ENCODE measurements at regions not wholly inside any gene's neighbourhood (a gene's known extent, or its start where the extent isn't known, plus 50 kb on each side); places are given as distances from the start of the nearest gene placed in this dataset.

DNA sequence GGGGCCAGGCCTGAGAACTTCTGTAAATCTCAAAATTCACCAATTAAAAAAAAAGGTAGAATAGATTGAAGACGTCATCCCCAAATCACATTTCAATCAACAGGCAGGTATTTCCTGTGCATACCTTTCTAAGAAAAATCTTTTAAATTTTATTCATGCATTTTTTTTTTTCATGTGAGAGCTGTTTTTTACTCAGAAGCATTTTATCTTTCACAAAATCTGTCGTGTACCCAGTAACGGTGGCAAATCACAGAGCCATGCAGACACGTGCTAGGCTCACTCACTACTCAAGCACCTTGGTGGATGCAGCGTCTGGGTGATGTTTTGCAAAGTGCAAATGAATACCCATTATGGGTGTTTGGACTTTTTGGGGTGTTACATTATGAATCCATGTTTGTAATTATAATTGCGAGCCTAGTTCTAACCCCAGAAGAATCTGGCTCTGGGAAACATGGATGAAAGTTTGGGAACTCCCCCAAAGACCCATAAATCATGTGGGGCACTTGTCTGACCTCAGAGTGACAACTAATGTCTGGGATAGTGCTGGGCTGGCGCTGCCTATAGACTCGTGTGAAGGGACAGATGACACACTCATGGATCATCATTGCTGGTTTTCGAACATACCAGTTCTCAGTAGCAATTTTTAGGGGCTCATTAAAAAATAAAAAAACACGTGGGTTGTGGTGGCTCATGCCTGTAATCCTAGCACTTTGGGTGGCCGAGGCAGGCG is 335.2 kb downstream of the LPIN1 start:
- TF ChIP-seq, protein P1, sequence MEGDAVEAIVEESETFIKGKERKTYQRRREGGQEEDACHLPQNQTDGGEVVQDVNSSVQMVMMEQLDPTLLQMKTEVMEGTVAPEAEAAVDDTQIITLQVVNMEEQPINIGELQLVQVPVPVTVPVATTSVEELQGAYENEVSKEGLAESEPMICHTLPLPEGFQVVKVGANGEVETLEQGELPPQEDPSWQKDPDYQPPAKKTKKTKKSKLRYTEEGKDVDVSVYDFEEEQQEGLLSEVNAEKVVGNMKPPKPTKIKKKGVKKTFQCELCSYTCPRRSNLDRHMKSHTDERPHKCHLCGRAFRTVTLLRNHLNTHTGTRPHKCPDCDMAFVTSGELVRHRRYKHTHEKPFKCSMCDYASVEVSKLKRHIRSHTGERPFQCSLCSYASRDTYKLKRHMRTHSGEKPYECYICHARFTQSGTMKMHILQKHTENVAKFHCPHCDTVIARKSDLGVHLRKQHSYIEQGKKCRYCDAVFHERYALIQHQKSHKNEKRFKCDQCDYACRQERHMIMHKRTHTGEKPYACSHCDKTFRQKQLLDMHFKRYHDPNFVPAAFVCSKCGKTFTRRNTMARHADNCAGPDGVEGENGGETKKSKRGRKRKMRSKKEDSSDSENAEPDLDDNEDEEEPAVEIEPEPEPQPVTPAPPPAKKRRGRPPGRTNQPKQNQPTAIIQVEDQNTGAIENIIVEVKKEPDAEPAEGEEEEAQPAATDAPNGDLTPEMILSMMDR (IDR thresholded peaks at IDR 0.05; ENCODE audit: low read depth, low read length): no peak
- H3K4me3 ChIP-seq (replicated peaks in 1 of 2; ENCODE audit: low read depth in 2 of 2, low read length in 2 of 2): no peak overlapping the region
- DNase-seq (ENCODE audit: low read depth in 2 of 2): no peak

DNA sequence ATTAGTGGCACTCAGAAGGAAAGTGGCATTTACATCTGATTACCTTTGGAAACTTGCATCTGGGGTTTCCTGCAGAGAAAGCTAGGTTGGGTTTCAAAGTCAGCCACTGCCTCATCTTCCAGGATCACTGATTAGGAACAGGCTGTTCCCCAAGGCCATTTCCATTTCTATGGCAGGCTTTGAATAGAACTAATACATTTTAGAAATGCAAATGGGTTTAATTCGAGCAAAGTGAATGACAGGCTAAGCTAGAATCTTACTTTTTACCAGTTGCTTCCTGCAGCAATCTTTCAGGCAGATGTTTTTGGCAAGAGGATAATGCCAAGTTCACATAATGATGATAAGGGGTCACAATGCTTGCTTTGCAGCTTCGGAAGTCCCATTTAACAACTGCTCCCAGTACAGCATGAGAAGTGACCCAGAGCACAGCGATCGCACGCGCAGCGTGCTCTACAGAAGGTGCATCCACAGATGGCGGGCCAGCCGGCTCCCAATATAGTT is 336.7 kb downstream of the LPIN1 start:
- TF ChIP-seq, protein P1 (IDR thresholded peaks at IDR 0.05; ENCODE audit: low read depth, low read length): no peak
- DNase-seq (ENCODE audit: low read depth in 2 of 2): no peak
- no peak overlapping the region for H3K4me3 ChIP-seq (replicated peaks in 1 of 2; ENCODE audit: low read depth in 2 of 2, low read length in 2 of 2)

DNA sequence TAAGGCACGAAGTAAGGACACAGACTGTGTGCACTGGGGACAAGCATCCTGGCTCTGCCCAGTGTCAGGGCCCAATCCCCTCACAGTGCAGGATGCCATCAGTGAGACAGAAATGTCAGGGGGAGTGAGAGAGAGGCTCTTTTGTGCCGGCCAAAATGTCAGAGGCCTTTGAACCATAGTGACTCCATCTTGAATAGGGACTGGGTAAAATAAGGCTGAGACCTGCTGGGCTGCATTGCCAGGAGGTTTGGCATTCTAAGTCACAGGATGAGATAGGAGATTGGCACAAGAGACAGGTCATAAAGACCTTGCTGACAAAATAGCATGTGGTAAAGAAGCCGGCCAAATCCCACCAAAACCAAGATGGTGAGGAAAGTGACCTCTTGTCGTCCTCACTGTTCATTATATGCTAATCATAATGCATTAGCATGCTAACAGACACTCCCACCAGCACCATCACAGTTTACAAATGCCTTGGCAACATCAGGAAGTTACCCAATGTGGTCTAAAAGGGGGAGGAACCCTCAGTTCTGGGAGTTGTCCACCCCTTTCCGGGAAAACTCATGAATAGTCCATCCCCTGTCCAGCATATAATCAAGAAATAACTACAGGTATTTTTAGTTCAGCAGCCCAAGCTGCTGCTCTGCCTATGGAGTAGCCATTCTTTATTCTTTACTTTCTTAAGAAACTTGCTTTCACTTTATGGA is 337.4 kb downstream of the LPIN1 start:
- TF ChIP-seq, protein P1 (IDR thresholded peaks at IDR 0.05; ENCODE audit: low read depth, low read length): no peak
- H3K4me3 ChIP-seq (replicated peaks in 1 of 2; ENCODE audit: low read depth in 2 of 2, low read length in 2 of 2): no peak overlapping the region
- DNase-seq (ENCODE audit: low read depth in 2 of 2): peak; percentile 11 to 35

DNA sequence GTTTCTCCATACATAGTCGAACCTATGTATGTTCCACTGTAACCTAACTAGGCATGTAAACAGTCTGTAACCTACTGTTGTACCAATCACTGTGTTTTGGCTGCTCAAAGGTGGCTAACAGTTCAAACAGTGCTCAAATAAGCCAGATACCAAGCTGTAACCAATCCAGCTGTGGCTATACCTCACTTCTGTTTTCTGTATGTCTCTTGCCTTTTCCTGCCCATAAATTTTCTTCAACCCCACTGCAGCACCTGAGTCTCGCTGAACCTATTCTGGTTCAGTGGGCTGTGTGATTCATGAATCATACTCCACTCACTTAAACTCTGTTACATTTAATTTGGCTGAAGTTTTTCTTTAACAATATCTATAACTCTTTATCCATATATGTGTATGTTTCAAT is 340.7 kb downstream of the LPIN1 start:
- no peak for DNase-seq (ENCODE audit: low read depth in 2 of 2)
- no peak overlapping the region for H3K4me3 ChIP-seq (replicated peaks in 1 of 2; ENCODE audit: low read depth in 2 of 2, low read length in 2 of 2)
- TF ChIP-seq, protein P1 (IDR thresholded peaks at IDR 0.05; ENCODE audit: low read depth, low read length): no peak

DNA sequence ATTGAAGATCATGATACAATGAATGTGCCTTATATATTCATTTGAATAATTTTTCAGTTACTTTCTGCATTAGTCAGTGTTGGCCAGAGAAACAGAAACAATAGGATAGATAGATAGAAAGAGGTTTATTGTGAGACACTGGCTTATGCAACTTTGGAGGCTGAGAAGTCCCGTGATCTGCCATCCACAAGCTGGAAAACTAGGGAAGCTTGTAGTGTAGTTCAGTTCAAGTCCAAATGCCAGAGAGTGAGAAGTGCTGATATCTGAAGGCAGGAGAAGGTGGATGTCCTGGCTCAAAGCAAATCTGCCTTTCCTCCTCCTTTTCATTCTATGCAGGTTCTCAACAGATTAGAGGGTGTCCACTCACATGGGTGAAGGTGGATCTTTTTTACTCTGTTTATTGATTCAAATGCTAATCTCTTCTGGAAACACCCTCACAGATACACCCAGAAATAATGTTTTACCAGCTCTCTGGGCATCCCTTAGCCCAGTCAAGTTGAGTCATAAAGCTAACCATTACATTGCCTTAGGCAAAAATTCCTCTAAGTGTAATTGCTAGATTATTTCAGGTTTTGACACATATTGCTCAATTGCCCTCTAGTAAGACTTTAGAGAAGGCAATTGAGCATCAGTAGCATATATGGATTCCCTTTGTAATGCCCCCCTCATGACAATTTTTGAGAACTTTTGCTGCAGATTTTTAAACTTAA is 341.4 kb downstream of the LPIN1 start:
- no peak overlapping the region for H3K4me3 ChIP-seq (replicated peaks in 1 of 2; ENCODE audit: low read depth in 2 of 2, low read length in 2 of 2)
- peak in 1 of 2 donors; percentile 18 for DNase-seq (ENCODE audit: low read depth in 2 of 2)
- TF ChIP-seq, protein P1 (IDR thresholded peaks at IDR 0.05; ENCODE audit: low read depth, low read length): no peak

DNA sequence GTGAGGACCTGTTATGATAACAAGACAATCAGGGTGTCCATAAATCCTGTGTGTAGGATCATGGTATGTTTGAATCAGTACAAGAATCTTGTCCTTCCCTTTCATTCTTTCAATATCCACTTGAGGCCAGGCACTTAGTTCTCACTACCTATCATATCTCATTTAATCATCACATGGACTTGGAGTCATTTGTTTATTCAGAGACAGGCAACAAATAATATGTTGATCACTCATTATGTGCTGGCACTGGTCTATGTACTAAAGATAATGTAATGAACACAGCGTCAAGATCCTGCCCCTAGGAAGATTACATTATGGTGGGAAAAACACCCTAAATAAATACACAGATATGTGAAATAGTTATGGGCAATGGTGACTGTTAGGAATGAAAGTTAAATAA is 342.6 kb downstream of the LPIN1 start:
- H3K4me3 ChIP-seq (replicated peaks in 1 of 2; ENCODE audit: low read depth in 2 of 2, low read length in 2 of 2): no peak overlapping the region
- DNase-seq (ENCODE audit: low read depth in 2 of 2): no peak
- TF ChIP-seq, protein P1 (IDR thresholded peaks at IDR 0.05; ENCODE audit: low read depth, low read length): no peak

Data from cardiac fibroblast (primary cell).